HG02938 (cell line): ENCODE measurements at regions not wholly inside any gene's neighbourhood (a gene's known extent, or its start where the extent isn't known, plus 50 kb on each side); places are given as distances from the start of the nearest gene placed in this dataset.

ENCODE experiments used
- ATAC-seq: cut with Tn5 transposase; IDR thresholded peaks from one replicate; pipeline ENCODE4 v1.9.1; 2021; ENCODE audit warnings: mild to moderate bottlenecking, moderate library complexity; ENCODE audit not compliant: unreplicated experiment

DNA sequence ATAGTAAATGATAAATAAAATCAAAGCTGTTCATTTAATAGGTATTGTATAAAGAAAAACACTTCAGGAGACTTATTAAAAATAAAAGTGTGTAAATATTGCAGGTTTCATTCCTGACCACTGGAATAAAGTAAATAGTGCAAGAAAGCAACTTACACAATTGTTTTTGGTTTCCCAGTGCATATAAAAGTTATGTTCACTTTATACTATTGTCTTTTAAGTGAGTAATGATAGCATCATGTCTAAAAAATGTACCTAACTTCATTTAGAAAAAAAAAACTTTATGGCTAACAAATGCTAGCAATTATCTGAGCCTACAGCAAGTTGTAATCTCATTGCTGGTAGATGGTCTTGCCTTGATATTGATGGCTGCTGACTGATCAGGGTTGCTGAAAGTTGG, 726.6 kb upstream of the POU3F2 start:
- ATAC-seq: no peak

DNA sequence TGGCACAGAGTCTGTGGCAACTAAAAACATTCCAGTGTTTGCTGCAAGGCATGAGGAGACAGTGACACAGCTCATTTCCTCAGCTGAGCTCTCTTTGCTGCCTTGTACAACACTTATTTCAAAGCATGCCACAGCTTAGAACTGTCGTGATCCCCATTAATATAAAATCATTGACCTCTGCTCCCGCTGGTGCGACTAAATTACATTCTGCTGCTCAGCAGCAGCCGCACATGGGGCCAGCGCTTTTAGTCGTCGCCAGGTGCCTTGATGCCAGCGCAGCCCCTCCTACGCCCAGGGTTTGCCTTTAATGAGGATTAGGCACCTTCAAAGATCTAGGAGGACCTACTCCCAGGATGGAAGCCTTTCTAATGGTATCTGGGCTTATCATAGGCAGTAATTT, 717.9 kb upstream of the POU3F2 start:
- no peak for ATAC-seq

- ATAC-seq: no peak
These were observed 717.3 kb upstream of the POU3F2 start for GRCh38 chr6:98117068-98117467.

DNA sequence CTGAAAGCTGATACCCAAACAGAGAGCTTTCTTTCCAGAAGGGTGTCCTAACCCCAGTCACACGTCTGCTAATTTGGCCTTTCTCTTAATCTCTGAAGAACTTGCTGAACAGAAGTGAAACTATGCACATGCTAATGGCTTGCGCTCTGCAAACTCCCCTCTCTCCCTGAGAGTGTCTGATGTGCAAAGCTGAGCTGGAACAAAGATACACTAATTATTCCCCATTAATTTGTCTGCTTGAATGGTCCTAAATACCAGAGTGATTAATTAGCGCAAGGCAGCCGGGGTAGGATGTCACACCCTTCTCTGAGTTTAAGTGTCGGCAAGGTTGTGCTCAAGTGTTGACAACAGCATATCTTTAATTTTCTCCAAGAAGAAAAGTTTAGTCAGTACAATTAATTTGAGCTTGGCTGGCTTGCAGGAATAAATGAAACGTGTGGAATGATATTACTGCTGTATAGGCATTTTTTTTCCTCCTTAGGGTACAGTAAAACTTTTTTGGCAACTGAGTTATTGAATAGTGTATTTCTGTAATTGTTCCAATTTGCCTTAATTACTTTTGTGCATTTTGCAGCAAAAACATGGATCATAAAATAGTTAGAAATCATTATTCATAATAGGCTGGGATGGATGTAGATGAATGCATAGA, 715.9 kb upstream of the POU3F2 start:
- no peak for ATAC-seq

DNA sequence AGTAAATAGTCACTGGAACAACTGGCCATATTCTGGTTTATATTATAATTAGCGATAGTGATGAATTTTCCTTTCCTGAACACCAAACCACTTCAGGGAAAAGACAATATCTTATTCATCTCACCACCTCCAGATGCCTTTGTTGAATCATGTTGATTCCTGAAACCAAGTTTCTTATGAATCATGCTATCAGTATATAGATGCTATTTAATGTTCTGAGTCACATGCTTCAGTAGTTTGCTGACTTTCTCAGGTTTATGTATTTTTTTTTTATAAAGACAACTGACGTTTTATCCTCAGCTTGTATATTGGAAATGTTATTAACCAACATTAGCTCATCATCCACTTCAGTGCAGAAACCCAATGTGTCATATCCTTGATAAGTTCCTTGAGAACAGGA, 710.2 kb upstream of the POU3F2 start:
- no peak for ATAC-seq

DNA sequence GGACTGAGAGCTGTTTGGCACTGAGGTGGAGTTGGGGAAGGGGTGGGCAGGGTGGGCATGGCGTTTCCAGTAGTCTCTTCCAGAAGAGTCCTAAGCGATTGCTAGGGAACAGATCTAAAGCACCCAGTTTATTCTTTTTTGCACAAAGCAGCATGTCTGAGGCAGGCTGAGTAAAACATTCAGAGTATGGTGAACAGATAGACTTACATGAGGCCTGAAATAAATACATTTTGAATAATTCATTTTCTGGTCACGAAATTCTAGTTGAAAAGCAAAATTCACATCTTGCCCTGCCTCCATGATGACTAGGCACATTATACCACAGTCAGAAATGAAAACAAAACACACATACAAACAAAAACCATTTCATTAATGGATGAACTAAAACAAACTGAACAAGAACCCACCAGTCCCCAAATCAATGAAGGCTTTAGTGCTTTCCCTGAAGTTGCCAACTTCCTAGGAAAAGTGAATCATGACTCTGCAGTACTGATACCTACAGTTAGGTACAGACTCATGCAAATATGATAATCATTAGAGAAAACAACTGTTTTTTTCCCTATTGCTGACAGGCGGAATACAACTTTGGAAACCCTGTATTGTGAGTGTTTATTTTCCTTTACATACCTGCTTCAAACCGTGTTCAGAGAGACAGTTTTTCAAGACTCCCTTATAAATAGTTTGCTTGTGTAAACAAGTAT, 702.9 kb upstream of the POU3F2 start:
- ATAC-seq: no peak

DNA sequence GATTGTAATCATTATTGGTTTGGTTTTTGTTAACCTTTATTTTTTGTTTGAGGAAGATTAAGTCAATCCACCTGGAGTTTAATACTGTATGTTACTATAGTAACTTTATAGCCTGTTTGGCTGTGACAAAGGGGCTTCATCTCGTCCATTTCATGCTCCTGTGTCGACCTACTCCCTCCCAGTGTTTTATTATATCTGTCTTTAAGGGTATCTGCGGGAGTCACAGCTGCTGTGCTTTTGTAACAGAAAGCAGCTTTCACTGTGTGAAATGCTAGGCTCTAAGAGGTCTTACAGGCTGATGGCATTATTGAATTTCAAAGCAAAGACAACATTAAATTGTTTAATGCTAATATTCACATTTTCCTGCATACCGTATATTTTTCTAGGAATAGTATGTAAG, 698.0 kb upstream of the POU3F2 start:
- ATAC-seq: no peak

DNA sequence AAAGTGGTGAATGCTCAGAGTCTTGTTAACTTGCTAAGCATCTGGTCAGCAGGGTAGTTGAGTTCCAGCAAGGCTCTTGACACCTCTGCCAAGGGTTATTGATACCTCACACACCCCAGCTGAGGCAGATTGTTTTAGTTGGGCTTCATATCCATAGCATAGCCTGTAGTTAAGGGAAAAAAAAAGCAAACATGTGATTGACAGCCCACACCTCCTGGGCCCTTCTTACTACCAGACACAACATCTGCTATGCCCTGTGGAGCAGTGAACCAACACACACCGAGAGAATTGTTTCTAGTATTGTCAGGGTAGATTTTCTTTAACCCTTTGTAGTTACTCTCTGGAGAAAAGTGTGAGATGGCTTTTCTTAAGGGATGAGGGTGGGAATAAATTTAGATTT, 697.0 kb upstream of the POU3F2 start:
- no peak for ATAC-seq

DNA sequence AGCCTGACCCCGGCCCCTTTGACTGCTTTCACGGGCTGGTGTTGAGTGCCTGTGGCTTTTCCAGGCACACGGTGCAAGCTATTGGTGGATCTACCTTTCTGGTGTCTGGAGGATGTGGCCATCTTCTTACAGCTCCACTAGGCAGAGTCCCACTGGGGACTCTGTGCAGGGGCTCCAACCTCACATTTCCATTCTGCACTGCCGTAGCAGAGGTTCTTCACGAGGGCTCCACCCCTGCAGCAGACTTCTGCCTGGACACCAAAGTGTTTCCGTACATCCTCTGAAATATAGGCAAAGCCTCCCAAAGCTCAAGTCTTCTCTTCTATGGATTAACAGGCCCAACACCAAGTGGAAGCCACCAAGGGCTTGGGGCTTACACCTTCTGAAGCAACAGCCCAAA, 691.5 kb upstream of the POU3F2 start:
- ATAC-seq: no peak

GRCh38 chr6:98146656-98147055, 687.7 kb upstream of the POU3F2 start:
- no peak for ATAC-seq

DNA sequence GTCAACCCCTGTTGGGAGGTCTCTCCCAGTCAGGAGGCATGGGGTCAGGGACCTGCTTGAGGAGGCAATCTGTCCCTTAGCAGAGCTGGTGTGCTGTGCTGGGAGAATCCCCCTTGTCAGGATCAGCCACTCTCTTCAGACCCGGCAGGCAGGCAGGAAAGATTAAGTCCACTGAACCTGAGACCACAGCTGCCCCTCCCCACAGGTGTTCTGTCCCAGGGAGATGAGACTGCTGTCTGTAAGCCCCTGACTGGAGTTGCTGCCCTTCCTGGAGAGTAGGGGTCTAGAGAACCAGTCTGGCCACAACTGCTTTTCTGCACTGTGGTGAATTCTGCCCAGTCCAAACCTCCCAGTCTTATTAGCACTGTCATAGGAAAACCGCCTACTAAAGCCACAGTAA, 677.8 kb upstream of the POU3F2 start:
- no peak for ATAC-seq

- no peak for ATAC-seq
These were observed 654.8 kb upstream of the POU3F2 start for GRCh38 chr6:98179606-98180005.

DNA sequence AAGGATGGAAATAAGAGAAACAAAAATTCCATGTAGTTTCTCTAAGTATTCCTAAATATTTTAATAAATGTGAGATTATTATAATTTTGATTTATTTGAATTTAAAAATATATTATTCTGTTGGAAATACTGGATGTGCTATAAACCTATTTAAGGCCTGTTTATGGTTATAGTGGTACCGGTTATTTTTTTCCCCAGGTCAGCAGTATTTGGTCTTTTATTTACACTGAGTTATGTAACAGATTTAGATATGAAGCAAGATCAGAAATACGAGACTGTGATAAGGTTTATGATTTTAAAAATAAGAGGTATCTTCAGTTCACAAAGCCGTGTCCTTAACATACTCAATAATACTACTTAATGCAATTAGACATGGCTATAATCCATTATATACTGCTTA, 634.3 kb upstream of the POU3F2 start:
- ATAC-seq: no peak

DNA sequence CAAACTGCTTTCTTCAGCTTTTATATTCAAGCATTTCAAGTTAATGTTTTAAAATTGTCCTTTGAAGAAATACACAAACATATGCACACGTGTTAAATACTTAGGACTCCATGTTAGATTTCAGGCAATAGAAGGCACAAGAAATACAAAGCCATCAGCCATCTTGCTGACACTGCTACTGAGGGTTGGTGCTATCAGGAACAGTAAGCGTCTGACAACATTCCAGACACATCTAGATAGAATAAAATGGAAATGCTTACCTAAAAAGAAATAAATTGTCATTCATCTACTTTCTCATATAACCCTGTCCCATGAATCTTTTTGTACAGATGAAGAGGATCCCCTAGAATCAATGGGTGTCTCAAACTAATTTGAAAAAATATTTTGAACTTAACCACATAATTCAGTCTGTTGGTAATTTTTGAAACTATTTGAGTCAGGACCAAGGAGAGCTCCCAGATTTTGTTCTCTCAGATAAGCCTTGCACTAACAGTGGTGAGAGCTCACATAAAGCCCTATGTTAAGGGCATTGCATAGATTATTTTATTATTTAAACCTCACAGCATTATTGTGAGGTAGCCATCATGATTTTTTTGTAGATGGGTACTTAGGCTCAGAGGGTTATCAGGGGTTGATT, 631.1 kb upstream of the POU3F2 start:
- no peak for ATAC-seq

GRCh38 chr6:98212468-98212867, 621.9 kb upstream of the POU3F2 start:
- no peak for ATAC-seq

GRCh38 chr6:98215531-98215930, 618.8 kb upstream of the POU3F2 start:
- ATAC-seq: no peak

- no peak for ATAC-seq
These were observed 604.1 kb upstream of the POU3F2 start for GRCh38 chr6:98230250-98230649.

- ATAC-seq: no peak
These were observed 595.3 kb upstream of the POU3F2 start for GRCh38 chr6:98239057-98239456.

GRCh38 chr6:98241630-98242029, 592.7 kb upstream of the POU3F2 start:
- ATAC-seq: no peak

- no peak for ATAC-seq
These were observed 579.8 kb upstream of the POU3F2 start for GRCh38 chr6:98254624-98255023.

- no peak for ATAC-seq
These were observed 574.0 kb upstream of the POU3F2 start for GRCh38 chr6:98260382-98260781.

- ATAC-seq: no peak
These were observed 562.3 kb upstream of the POU3F2 start for GRCh38 chr6:98272060-98272459.
